Hematopoietic multipotent progenitor cell treated with erythropoietin and hydrocortisone succinate and interleukin-3 and kit ligand, for 8 days (in vitro differentiated cells): ENCODE measurements at regions not wholly inside any gene's neighbourhood (a gene's known extent, or its start where the extent isn't known, plus 50 kb on each side); places are given as distances from the start of the nearest gene placed in this dataset.
"Not testable (repeated sequence)": the region's sequence is repeated elsewhere in the genome, so short reads cannot be mapped to it uniquely, and the experiment has no call there.

Experiments
- DNase-seq: peaks from one replicate; pipeline ENCODE4 v3.0.0-alpha.2; 2015

DNA sequence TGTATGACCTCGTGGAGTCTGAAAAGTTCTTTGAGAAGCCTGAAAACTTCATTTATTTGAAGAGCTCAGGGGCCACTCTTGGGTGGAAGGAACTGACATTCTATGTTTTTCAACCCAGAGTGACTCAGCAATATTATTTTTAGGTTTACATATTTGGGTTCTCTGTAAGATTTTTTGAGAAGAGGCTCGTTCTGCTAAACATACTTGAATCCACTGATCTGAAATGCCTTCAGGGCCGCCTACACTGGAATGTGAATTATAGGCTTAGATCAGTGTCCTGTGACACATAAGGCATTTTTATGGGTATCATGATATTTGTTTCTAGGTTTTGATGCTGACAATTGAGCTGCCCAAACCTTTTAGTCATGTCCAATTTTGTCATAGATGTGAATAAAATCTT lies 86.2 kb downstream of the PSAT1 start:
- DNase-seq, result no peak

DNA sequence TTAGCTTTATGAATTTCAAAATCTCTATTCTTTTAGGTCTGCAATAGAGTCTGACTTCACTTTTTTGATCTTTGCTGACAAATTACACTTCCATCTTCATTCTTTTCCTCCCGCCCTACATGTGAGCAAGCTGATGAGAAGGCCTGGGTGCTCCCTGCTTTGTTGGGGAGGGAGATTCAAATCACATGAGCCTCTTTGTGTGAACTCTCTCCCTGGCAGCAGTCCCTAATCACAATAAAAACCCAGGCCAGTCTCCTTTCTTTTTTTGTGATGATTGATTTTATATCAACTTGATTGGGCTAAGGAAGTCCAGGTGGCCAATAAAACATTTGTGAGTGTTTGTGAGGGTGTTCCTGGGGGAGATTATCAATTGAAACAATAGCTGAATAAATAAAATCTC lies 89.4 kb downstream of the PSAT1 start:
- DNase-seq, result no peak

DNA sequence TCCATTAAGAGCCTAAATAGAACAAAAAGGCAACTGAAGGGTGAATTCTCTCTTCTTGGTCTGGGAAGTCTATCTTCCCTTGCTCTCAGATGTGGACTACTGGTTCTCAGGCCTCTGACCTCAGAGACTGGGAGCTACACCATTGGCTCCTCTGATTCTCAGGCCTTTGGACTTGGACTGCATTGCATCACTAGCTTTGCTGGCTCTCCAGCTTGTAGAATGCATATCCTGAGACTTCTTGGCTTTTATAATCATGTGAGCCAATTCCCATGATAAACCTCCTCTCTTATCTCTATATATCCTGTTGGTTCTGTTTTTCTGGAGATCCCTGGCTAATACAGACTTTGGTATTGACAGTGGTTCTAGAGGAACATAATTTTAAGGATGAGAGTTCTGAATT lies 89.8 kb downstream of the PSAT1 start:
- DNase-seq, result no peak

DNA sequence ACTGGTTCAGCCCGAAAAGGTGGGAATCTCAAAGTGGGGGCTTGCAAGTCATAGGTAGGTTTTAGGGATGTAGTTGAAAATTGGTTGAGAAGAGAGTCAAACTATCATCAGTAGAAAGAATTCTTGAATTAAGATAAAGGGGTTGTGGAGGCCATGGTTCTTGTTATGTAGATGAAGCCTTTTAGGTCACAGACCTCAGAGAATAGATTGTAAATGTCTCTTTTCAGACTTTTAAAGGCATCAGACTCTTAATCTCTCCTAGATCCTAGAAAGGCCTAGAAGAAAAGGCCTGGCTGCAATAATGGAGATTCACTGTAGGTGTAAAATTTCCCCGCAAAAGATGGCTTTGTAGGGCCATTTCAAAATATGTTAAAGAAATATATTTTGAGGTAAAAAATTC lies 96.4 kb downstream of the PSAT1 start:
- no peak for DNase-seq

DNA sequence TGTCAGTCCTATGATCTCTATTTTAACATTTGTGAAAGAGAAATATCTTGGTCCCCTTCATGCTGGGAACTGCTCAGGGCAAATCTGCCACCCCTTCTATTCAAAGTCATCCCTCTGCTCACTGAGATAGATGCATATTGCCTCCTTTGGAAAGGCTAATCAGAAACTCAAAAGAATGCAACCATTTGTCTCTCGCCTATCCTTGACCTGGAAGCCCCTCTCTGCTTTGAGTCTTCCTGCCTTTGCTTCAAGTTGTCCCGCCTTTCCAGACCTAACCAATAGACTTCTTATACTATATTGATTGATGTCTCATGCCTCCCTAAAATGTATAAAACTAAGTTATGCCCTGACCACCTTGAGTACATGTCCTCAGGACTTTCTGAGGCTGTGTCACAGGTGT lies 97.0 kb downstream of the PSAT1 start:
- no peak for DNase-seq

DNA sequence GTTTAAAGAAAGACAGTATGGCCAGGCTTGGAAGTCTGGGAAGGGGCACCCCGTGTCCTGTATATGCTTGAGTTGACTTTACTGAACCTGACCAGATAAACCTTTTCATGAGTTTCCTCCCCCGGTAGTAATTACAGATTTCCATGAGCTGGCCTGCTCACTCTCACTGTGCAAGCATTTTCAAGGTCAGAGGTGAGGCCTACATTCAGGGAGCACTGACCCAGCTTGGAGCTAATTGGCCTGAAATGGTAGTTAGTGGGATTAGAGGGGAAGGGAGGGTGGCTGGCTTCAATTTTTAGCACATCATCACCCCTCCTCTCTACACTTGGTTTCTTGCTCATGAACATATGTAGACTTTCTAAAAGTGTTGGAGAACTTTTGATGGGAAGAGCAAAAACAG lies 99.2 kb downstream of the PSAT1 start:
- no peak for DNase-seq

DNA sequence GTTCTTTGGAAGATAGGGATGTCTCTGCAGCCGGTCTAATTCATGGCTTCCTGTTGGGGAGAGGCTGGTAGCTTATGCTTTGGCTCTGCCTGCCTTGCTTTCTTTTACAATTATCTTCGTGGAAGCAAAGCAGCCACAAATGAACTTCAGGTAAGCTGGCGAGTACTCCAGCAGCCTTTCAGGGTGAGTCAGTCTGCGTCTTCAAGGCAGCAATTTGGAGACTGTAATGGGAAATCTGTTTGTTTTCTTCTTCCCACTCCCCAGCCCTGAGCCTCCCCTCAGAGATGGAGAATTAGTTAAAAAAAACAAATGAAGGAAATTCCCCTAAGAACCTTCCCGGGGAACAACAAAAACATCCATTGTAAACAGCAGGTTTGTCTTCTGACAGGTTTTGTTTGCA lies 100.1 kb downstream of the PSAT1 start:
- DNase-seq, result no peak

DNA sequence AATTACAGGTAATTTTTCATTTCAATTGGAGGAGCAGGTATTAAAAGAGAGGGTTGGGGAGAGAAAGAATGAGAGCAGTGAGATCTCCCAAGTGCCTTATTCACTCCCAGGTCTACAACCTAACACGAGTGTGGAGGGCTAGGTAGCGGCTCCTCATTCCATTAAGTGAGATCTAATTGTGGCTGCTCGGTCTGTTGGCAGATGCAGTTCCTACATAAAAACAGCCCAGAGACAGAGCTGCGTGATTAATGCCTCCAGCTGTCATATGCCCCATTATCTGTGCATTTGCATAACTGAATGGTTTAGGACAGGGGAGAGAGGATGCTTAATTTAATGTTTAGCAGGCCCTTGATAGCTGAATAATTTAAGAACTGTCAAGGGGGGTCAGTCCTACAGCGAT lies 100.5 kb downstream of the PSAT1 start:
- DNase-seq, result no peak

DNA sequence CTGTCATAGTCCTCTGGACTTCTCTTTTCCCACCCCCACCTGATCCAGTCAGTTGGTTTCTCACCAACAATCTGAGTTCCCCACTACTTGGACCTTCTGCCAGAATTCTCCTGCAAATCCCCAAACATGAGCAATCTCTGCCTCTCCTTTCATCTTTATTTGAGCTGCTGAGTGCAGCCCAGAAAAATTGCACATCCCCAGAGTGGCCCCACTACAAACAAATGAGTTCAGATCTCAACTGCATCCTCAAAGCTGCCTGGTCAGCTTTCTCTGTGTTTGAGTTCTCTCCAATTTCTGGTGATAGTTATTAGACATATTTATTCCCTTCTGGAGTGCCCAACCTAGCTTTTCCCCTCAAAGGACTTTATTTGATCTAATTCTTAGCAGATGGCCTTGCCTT lies 102.2 kb downstream of the PSAT1 start:
- no peak for DNase-seq

DNA sequence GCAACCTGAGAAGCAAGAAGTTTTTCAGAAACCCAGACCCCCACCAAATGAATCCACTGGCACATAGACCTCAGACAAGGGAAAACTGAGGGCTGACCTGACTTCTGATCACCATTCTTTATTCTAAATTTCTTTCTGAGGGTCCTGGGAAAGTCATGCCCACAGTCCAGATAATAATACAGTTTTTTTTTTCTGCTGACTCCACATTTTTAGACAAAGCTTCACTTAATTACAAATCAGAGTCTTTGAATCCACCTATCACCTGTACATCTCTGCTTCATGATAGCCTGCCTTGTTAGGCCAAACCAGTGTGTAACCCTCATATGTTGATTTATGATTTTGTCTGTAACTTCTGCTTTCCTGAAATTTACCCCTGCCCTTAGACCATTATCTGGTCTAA lies 103.6 kb downstream of the PSAT1 start:
- no peak for DNase-seq

DNA sequence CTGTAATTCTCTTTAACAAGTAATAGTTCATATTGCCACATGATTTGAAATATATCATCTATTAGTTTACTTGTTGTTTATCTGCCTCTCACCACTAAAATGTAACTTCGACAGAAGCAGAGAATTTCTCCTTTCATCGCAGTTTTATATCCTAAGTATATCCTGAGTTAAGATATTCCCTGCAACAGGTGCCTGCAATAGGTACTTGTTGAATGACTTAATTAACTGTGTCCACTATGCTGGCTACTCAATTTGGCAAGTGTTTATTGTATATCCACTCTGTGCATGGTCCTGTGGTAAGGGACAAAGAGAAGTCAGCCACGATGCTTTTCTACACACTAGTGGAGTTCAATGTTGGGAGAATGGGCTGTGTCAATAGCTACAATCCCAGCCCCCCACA lies 108.5 kb downstream of the PSAT1 start:
- DNase-seq, result no peak

DNA sequence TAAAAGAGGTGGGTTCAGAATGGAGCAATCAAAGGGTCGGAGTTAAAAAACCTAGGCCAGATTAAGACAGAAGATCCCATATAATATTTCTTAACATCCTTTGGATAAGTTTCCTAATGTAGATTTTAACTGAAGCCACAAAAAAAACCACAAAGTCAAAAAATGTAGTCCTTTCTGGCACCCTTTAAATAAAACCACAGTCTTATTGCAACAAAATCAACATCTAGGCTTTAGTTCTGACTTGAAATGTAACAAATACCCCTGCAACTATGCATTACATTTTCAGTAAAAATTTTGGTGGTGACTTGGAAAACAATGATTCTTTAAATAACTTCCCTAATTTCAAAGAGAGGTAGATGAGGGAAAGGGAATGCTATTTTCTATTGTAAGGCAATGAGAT lies 109.2 kb downstream of the PSAT1 start:
- DNase-seq, result no peak

DNA sequence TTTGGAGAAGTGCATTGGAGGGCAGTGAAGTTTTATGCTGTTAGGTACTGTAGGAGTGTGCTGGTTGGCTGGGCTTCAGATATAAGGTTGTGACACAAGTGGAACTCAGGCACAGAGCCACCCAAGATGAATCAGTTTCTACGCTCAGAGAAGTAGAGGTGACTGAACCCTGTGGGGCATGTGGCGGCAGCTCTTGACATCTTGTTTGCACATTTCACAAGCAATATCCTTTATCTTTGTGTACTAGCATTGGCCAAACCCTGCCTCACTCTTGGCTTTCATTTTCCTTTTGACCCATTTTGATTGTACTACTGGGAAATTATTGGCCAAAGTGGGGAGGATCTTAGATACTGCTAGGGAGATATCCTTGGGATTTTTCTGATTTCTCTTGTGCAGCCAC lies 110.0 kb downstream of the PSAT1 start:
- no peak for DNase-seq

DNA sequence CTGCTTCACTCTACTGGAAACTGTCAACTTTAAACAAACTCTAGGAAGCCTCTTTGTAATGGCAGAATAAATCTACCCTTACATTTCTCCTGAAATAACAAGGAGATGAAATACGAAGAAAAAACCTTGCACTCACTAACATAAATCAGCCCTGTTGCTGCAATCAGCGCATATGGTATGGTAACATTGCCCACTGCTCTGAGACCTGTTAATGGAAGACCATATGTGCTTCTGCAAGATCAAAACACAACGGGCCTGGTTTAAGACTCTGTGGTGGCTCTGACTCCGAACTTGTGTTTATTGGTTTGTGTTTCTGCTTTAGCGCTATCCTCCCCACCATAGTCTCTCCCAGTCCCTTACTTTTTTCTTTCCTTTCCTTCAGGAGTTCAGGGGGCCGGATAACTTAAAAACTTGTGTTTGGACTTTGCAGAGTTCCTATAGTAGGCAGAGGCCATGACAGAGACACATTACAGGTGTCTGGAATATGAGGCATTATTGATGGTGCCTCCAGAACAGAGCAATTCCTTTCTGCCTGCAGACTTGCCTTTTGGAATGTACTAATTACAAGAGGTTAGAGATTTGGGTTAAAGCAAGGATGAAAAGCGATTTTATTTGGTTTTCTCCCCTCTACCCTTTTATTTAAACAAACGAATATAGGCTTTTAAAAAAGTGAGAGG lies 110.8 kb downstream of the PSAT1 start:
- DNase-seq, result no peak

DNA sequence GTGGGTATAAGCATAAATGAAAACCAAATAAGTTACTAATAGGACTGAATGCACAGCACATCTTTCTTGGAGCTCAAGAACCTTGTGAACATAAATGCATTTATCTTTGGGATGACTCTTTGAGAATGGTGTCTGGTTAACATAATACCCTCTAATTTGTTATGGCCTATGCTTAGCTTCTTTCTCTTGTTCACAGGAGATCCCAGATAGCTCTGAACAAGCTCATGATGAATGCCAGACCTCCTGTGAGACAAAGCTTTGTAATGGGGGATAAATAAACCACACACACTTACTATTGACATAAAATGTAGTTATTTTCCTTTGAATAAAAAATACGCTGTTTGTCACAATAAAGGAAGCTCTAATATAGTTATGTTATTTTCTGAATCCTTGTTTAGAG lies 111.5 kb downstream of the PSAT1 start:
- no peak for DNase-seq

DNA sequence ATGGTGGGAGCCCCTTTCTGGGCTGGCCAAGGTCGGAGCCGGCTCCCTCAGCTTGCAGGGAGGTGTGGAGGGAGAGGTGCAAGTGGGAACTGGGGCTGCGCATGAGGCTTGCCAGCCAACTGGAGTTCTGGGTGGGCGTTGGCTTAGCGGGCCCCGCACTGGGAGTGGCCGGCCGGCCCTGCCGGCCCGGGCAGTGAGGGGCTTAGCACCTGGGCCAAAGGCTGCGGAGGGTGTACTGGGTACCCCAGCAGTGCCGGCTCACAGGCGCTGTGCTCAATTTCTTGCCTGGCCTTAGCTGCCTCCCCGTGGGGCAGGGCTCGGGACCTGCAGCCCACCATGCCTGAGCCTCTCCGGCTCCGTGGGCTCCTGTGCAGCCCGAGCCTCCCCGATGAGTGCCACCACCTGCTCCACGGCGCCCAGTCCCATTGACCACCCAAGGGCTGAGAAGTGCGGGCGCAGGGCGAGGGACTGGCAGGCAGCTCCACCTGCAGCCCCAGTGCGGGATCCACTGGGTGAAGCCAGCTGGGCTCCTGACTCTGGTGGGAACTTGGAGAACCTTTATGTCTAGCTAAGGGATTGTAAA lies 113.1 kb downstream of the PSAT1 start:
- not testable (repeated sequence) for DNase-seq

DNA sequence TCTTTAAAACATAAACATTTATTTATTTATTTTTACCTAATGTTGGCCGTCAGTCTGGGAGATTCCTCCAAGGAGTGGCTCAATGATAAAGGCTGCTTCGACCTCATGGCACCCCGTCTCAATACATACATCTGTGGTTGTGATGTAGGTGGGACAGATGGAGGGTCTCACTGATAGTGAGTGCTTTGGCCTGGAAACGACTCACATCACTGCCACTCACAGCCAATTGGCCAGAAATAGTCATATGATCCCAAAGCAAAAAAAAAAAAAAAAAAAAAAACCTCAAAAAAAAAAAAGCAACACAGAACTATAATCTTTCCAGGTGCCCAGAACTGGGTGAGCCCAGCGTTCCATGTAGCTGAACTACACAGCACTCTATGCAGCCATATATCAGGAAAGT lies 125.4 kb downstream of the PSAT1 start:
- DNase-seq, result no peak

DNA sequence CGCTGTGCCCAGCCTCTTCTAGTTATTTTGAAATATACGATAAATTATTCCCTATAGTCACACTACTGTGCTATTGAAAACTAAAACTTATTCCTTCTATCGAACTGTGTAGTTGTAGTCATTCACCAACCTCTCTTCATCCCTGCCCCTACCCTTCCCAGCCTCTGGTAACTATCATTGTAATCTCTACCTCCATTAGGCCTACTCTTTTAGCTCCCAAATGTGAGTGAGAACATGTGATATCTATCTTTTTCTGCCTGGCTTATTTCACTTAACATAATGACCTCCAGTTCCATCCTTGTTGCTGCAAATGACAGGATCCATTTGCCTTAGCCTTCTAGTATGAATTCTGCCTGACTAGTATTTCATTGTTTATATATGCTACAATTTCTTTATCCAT lies 127.4 kb downstream of the PSAT1 start:
- DNase-seq, result no peak

DNA sequence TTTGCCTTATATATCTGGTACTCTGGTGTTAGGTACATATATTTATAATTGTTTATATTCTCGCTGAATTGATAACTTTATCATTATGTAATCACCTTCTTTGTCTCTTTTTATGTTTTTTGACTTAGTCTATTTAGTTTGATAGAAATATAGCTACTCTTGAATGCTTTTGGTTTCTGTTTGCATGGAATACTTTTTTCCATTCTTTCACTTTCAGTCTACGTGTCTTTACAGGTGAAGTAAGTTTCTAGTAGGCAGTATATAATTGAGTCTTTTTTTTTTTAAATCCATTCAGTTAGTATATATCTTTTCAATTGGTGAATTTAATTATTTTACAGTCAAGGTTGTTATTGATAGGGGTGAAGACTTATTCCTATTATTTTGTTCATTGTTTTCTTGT lies 131.7 kb downstream of the PSAT1 start:
- no peak for DNase-seq

DNA sequence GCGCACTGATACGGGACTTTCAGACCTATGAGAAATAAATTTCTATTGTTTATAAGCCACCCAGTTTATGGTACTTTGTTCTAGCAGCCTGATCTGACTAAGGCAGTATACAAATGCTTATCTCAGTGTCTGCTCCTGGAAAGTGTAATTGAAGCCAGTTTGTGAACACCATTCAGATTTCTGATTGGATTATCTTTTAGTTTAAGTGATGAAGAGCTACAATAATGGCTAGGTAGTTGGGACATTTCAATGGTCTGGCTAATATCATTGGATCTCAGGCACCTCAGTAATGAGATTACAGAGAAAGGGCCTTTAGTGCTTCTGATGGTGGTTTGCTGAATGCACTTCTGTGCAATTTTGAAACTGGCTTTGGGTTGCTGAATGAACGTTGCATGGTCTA lies 133.5 kb downstream of the PSAT1 start:
- DNase-seq, result no peak

DNA sequence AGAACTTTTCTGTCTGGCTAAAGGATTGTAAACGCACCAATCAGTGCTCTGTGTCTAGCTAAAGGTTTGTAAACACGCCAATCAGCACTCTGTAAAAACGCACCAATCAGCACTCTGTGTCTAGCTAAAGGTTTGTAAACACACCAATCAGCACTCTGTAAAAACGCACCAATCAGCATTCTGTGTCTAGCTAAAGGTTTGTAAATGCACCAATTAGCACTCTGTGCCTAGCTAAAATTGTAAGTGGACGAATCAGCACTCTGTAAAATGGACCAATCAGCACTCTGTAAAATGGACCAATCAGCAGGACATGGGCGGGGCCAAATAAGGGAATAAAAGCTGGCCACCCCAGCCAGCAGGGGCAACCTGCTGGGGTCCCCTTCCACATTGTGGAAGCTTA lies 134.1 kb downstream of the PSAT1 start:
- not testable (repeated sequence) for DNase-seq

DNA sequence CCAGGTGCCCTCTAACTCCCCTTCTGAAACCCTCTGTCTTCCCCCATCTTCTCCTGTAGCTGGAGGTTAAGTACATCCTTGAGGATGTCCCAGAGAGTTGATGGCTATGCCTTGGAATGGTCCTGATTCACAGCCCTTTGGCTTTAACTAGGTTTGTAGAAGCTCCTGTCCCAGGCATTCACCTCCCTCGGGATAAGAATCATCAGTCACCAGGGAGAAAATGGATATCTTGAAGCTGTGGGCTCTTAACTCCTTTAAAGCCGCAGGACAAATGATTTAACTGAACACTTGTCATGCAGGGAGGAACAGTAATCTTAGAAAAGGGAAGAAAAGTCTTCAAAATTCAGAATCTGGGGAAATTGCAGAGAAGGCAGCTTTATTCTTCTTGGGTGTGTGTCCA lies 139.9 kb downstream of the PSAT1 start:
- no peak for DNase-seq

DNA sequence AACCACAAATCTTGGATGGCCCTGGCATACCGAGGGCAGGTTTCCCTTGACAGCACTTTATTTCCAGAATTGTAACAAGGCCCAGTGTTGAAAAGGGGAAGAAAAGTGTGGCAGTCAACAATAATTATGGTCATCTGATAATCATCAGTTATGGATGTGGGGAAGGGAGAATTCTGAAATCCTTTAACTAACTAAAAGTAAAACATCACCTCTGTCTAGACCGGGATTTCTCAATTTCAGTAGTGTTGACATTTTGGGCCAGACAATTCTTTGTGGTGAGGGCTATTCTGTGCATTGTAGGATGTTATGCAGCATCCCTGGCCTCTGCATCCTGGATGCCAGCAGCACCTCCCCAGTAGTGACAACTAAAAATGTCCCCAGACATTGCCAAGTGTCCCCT lies 140.4 kb downstream of the PSAT1 start:
- no peak for DNase-seq

DNA sequence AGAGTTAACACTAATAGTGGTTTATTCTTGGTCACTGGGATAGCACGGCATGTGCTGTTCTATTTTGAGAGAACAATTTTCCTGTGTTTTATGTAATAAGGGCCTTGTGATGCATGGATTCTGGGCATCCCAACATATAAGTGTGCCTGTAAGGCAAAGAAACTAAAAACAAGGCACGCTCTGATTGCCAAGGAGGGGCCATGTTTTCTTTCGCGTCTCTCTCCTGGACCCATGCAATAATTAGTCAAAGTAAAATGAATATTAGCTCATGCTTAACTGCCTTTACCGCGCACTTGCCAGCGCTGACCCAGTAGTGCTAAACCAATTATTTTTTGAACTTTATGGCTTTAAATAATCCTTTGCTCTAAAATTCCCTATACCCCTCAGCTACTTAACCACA lies 140.9 kb downstream of the PSAT1 start:
- no peak for DNase-seq

DNA sequence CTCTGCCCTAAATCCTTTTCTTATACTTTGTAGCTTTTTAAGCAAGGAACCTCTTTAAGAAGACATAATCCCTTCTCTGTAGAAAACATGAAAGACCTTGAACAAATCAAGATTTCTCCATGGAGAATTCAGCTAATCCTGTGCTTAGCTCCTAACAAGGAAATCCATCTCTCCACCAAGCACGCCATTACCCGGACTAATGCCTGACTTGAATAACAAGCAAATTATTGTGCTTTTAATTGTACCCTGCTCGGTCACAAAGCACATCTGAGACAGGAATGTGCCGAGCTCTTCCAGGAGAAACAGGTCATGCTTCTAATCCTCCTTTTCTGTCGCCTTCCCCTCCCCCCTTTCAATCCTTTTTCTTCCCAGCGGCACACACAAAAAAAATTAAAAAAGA lies 141.3 kb downstream of the PSAT1 start:
- DNase-seq, result no peak
